SW 1271 (cell line): ENCODE measurements at regions not wholly inside any gene's neighbourhood (a gene's known extent, or its start where the extent isn't known, plus 50 kb on each side); places are given as distances from the start of the nearest gene placed in this dataset.
A peak's percentile ranks its signal among the peaks of the same experiment; 100 is the strongest.
"Not testable (repeated sequence)": the region's sequence is repeated elsewhere in the genome, so short reads cannot be mapped to it uniquely, and the experiment has no call there.

Experiments used
- DNase-seq, 2 experiments: peaks; one replicate each; lab custom pipeline; 2025; lab: John Stamatoyannopoulos, UW

DNA sequence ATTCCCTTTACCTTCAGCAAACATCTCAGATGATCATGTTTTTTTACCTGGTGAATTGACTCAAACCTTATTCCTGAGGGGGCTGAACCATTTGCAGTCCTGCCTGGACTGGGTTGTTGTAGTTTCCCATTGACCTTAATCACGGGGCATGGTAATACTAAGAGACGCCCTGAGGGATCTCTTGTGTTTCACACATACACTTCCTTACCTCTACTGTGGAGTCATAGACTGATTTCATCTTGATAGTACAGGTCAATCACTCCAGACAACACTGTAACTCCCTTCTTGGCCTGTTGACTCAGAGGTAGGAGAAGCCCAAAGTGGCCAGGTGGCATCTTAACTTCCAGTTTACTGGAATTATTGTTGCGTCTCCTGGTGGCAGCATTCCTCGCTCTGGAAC lies 1064.0 kb upstream of the PCDH10 start:
- no peak for DNase-seq

DNA sequence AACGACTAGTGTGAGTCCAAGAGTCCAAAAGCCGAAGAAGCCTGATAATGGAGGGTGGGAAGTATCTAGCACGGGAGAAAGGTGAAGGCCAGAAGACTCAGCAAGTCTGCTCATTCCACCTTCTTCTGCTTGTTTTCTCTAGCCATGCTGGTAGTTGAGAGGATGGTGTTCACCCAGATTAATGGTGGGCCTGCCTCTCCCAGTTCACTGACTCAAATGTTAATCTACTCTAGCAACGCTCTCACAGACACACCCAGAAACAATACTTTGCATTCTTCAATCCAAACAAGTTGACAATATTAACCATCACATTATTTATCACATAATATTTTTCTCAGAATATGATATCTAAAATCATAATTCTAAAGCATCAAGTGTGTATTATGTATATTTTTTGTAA lies 1055.1 kb upstream of the PCDH10 start:
- no peak for DNase-seq

DNA sequence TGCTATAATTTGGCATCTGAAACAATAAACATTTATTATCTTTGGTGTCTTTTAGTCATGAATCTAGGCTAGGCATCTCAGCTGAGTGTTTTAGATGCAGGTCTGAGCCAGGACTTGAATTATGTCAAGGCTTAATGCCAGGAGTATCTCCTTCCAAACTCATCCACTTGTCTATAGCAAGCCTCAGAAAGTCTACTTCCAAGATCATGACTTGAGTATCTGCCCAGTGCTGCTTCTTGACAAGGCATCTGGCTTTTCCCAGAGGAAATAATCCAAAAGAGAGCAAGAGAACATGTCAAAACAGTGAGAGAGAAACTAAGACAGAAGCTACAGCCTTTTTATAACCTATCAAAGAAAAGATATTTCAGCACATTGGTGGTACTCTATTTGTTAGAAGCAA lies 1052.1 kb upstream of the PCDH10 start:
- no peak for DNase-seq

DNA sequence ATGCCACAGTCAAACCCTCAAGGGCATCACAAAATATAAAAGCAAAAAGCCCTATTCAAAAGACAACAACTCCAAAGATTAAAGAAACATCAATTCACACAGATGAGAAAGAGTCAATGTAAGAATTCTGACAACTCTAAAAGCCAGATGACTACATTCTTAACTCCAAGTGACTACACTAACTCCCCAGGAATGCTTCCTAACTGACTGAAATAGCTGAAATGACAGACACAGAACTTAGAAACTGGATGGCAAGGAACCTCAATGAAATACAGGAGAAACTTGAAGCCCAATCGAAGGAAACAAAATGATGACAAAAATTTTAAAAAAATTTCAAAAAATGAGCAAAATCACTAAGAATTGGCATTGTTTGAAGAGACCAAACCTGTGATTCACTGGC lies 1047.6 kb upstream of the PCDH10 start:
- DNase-seq = no peak

DNA sequence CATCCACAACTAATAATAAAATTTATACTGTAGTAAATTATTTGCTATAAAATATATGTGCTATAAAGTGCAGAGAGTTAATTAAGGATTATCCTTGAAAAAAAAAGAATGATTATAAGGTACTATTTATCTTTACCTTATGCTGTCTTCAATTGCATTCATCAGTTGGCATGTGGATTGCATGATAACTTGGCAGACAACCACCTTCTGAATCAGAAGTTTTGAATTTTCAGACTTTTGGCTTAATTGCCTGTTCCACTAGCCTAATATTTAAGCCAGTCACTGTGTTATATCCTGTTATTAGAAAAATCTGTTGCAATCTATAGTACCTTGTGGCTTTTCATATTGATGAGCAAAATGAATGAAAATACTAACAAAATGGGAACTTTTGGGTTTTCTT lies 1040.3 kb upstream of the PCDH10 start:
- no peak for DNase-seq

DNA sequence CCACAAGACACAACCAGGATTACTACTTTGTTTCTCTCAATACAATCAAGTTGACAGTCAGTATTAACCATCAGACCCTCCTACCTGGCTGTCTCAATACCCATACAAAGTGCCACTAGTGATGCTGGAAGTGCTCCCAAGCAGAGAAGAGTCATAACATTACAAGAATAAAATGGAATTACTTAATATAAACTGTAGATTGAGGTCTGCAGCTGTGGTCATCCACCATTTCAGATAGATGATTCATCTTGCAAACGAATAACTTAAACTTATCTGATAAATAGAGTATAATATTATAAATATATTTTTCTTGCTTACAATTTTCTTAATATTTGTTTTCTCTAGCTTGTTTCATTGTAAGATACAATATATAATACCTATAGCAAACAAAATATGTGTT lies 1034.2 kb upstream of the PCDH10 start:
- DNase-seq = no peak

DNA sequence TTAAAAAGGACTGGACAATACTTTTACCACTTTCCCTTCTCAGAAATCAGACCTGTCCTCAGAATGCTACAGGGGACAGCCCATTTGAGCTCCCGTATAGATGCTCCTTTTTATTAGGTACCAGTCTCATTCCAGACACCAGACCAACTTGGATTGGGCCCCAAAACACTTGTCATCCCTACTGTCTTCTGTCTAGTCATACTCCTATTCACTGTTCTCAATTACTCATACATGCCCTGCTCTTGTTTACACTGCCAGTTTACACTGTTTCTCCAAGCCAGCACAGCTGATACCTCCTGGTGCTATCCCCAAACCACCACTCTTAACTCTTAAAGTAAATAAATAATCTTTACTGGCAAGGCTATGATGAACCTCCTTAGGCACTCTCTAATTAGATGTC lies 1026.4 kb upstream of the PCDH10 start:
- DNase-seq = not testable (repeated sequence)

DNA sequence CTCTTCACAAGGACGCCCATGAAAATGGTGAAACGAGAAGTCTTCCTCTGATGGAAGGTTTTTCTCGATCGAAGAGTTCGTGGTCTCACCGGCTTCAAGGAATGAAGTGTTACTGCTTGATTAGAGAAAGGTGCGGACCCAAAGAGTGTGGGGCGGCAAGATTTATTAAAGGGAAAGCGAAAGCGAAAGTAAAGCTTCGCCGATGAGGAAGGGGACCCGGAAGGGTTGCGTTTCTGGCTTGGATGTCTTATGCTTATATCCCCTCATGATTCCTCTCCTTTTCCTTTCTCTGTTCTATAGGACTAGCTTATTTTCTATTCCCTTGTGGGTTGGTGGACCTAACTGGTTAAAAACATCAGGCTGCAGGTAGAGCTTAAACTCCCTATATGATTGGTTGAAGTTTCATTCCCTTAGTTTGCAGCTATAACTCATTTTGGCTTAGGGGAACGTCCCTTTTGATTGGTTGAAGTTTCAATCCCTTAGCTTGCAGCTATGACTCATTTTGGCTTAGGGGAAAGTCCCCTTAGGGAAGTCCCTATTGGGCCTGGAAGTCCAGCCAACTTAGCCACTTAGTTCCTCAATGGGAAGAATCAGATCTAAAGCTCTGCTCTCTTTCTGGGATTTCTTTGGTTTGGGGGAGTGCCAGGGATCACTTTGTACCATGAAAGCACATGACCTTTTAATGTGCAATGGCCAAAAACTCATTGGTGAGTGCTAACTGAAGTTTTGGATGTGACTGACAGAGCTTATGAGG lies 1025.0 kb upstream of the PCDH10 start:
- DNase-seq = peak; percentile 26 to 68

DNA sequence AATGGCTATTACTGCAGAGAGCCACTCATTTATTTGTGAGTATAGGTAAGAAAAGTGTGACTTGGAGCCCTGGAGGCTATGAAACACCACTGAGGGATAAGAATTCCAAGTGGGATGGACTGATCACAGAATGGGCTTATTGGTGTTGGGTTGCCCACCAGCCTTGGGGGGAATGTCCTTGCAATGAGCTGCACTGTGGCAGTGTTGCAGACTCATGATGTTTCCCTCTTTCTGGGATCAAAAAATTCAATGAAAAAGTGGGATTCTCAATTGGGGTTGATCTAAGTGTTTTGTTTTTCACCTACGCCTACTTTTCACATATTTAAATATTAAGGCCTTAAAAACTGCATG lies 1024.5 kb upstream of the PCDH10 start:
- DNase-seq = no peak

DNA sequence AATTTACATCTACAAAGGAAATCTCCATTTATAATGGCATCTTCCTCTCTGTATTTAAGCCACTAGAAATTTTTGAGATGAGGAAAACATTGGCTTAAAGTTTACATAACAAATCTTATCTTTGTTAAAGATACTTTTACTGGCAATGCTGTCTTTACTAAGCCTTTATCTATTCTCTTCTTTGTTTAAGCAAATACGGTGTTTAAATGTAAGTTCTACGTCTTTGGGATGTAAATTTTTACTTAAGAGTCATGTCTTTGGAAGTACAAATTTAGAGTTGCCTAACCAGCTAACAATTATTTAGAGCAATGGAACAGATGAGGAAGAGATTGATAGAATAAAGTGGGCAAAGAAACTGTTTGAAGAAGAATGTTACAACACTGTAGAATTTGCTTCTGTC lies 1024.0 kb upstream of the PCDH10 start:
- DNase-seq = no peak

DNA sequence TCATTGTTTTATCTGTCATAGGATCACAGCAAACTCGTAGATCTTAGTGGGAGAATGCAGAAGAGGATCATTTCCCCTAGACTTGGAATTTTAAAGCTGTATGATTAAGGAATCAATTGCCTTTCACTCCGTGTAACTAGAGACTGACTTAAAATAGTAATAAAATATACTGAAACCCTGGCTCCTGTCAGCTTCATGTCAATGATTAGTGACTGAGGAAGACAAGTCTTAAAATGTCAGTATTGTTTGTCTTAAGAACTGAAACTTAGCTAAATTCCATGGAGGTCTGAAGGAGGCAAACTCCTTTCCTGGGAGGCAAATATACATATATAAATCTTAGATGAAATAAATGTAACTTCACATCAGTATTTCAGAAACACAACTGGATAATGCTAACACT lies 1016.7 kb upstream of the PCDH10 start:
- no peak for DNase-seq

DNA sequence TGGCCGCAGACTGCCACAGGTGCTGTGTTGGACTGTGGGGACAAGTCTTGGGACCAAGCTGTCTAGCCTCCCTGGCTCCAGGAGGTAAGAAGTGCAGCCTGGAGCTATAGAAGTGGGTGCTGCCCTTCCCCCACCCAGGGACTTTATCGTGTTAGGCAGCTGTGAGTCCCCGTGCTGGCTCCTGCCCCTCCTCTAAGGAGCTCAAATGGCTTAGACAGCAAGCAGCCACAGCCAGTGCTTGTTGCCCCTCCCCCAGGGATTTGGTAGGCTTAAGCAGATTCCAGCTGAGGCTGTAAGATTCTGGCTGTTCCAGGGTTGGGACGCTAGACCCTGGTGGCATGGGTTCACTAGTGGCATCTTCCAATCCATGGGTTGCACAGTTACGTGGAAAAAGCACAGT lies 979.4 kb upstream of the PCDH10 start:
- DNase-seq = no peak

DNA sequence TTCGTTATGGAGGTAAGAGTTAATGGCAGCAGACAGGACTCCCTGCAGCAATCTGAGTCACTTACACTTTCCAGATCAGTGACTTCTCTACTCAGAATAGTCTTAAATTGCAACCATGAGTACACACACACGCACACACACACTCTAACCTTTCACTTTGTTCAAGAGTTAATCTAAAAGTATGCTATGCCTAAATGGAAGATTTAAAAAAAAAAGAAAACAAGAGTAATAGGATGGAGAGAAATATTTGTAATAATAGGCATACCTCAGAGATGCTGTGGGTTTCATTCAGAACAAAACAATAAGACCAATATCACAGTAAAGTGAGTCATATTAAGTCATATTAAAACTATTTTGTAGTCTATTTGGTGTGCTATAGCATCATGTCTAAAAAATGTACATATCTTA lies 969.1 kb upstream of the PCDH10 start:
- DNase-seq = no peak

DNA sequence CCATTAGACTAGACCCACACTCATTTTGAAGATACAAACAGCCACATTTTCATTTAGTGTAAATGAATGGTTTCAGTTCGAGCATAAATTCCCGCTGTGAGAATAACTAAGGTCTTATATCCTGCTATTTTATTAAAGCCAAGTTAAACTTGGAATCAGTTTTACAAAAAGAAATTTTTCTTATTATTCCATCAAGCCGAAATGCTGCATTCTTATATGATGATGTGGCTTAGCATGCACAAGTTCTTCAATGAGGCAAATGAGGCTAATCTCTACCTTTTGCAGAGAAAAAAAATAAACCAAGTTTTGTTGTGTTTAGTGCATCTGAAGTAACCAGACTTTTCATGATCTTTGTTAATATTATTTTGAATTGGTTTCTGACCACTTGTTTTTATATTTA lies 953.9 kb upstream of the PCDH10 start:
- no peak for DNase-seq

DNA sequence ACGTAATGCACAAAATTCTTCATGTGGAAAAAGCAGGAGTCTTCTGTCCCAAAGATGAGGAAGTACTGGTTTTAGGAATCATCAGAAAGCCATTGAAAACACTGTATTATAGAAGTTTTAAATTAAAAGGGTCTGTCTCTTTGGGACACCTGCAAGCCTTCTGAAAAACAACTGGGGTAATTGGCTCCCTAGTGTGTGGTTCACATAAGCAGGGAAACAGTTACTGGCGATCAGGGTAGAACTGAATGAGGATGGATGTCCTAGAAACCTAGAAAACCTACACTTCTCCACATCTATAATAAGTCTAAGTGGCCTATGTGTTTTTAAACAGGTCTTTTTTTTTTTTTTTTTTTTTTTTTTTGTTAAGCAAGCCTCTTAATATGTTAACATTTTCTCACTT lies 945.5 kb upstream of the PCDH10 start:
- no peak for DNase-seq

DNA sequence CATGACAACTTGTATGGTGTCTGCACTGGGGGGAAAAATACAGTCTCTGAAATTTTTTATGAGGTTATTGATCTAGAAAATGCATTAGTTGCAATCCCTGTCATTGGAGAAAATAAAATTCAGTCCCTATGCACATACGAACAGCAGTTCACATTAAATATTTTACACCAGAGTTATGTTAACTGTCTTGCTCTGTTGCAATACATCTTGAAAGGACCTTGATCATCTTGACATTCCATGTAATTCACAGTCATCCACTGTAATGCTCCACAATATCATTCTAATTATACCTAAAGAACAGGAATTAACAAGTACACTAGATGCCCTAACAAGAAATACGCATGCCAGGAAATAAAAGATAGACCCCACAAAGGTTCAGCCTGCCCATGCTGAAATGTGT lies 934.6 kb upstream of the PCDH10 start:
- DNase-seq = no peak

DNA sequence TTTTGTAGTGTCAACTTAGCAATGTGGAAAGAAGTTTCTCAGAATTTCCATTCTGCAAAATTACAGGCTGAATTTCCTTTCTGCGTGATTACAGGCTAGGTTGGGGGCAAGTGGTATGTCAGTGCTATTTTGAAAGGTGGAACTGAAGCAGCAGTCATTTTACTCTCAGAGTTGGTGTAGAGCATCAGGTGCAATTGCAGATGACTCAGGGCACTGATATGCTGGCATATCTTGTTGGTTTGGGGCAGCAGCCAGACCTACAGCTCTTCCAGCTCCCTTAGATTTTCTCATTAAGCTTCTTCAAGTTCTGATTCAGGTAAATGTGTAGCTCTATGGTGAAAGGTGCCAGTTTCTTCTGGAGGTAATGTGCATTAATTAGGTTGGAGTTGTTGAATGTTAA lies 930.7 kb upstream of the PCDH10 start:
- no peak for DNase-seq

DNA sequence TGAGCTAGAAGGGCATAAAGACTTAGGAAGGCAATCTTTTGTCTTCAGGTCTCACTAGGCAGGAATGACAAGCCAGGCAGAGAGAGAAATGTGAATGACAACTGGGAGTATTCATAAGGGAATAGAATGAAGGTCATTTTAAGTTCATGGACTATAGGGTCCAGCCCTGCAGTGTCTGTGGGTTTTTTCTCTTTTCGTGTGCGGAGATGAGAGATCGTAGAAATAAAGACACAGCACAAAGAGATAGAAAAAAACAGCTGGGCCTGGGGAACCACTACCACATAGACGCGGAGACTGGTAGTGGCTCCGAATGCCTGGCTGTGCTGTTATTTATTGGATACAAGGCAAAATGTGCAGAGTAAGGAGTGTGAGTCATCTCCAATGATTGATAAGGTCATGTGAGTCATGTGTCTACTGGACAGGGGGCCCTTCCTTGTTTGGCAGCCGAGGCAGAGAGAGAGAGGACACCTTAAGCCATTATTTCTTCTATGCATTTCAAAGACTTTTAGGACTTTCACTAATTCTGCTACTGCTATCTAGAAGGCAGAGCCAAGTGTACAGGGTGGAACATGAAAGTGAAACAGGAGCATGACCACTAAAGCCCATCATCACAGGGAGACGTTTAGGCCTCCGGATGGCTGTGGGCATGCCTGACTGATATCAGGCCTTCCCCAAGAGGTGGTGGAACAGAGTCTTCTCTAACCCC lies 921.8 kb upstream of the PCDH10 start:
- DNase-seq = peak in 1 of 2 experiments; percentile 42

DNA sequence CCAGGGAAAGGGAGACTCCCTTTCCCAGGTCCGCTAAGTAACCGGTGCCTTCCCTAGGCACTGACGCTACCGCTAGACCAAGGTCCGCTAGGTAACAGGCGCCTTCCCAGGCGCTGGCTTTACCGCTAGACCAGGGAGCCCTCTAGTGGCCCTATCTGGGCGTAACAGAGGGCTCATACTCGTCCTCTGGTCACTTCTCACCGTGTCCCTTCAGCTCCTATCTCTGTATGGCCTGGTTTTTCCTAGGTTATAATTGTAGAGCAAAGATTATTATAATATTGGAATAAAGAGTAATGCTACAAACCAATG lies 921.3 kb upstream of the PCDH10 start:
- DNase-seq = peak in 1 of 2 experiments; percentile 42

DNA sequence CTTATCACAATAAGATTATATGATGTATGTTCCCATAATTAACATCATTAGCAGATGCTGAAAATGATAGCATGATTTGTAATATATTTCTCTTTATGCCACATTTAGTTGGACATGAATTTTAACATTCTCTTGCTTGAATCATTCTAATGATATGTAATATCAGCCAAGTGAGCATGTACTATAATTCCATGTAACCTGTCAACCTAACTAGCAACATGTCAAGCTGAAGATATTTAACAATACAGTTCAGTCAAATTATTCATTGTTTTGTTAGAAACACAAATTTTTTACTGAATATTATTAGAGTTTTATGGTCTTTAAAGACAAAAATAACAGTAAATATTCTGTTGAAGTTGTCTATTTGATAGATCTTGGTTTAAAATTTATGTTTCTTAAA lies 920.4 kb upstream of the PCDH10 start:
- no peak for DNase-seq

DNA sequence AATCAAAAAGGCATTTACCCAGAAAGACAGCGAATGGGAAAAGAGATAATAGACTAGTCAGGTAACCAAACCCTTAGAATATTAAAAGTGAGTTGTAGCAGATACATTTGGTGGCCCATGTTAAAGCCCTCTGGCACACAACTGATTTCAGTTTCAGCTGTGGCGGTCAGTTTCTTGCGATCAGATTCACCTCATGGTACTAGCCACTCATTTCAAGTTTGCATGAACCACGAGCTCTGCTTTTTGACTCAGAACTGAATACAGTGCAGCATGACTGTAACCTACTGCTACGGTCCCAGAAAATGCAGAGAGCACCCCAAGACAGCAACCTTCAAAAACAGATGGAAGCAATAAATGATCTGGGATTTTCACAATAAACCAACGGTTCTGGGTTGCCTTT lies 919.1 kb upstream of the PCDH10 start:
- no peak for DNase-seq

DNA sequence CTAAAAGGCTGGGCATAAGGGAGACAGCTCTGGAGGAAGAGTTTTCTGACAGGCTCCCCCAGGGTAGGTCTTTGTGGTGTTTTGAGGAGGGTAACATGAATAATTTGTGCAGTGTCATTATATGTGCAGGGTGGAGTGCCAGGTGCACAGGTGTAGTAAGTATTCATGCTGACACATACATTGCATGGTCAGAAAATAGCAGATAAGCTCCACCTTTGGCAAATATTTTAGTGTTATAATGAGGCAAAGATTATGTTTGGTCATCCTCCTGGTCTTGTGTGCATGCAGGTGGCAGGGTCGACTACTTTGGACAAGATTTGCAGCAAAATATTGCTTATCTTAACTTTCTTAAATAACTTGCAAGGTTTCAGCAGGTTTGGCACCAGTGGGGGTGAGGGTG lies 910.4 kb upstream of the PCDH10 start:
- no peak for DNase-seq

DNA sequence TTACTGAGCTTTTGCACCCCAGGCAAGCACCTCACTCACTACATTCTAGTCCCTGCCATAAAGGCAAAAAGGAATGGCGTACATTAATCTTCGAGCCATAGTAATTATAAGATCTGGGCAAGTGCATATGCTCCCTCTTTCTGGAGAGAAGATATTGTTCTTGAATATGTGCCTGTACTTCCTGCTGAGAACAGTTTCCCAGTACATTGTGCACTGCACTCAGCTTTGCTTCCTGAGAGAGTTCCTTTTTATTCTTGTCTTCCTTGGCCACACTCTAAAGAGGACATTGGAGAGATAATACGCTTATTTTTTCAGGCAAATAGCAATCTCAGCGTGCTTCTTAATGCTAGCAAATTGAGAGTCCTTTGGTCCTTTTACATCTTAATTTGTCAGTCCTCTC lies 909.0 kb upstream of the PCDH10 start:
- no peak for DNase-seq

DNA sequence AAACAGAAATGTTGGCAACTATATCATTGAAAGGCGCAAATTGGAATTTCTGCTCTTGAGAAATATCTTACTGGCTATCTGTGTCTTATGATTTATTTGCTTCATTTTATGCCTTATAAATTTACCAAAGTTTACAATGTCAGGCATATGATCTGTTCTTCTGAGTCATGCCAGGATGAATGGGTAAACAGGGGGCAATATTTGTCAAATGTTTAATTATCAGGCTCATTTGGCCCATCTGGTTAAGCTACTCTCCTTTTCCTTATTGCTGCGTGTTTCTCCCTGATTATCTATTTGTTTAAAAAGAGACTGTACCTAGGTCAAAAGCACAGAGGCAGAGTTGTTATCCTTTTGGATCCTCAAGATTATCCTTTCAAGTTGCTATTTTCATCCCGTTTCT lies 903.8 kb upstream of the PCDH10 start:
- DNase-seq = no peak
